ENCODE measurements at regions not wholly inside any gene's neighbourhood (a gene's known extent, or its start where the extent isn't known, plus 50 kb on each side); places are given as distances from the start of the nearest gene placed in this dataset.

GRCh38 chr2:144333143-144333555 lies 186.8 kb downstream of the ZEB2 start:
- no peak for DNase-seq

- DNase-seq: peak; percentile 68
Measured at GRCh38 chr2:144332356-144333142, 187.4 kb downstream of the ZEB2 start.

- no peak for DNase-seq
Measured at GRCh38 chr2:144331674-144332355, 188.1 kb downstream of the ZEB2 start.

GRCh38 chr2:144330951-144331673 lies 188.8 kb downstream of the ZEB2 start:
- no peak for DNase-seq

- no peak for DNase-seq
Measured at GRCh38 chr2:144329472-144329871, 190.4 kb downstream of the ZEB2 start.

- no peak for DNase-seq
Measured at GRCh38 chr2:144328938-144329337, 191.0 kb downstream of the ZEB2 start.

GRCh38 chr2:144326825-144327224 lies 193.1 kb downstream of the ZEB2 start:
- DNase-seq: no peak

GRCh38 chr2:144325086-144325485 lies 194.8 kb downstream of the ZEB2 start:
- DNase-seq: no peak

- no peak for DNase-seq
Measured at GRCh38 chr2:144324446-144325045, 195.4 kb downstream of the ZEB2 start.

- DNase-seq: no peak
Measured at GRCh38 chr2:144323946-144324345, 196.0 kb downstream of the ZEB2 start.

GRCh38 chr2:144322379-144322778 lies 197.5 kb downstream of the ZEB2 start:
- DNase-seq: no peak

- no peak for DNase-seq
Measured at GRCh38 chr2:144320491-144320890, 199.4 kb downstream of the ZEB2 start.

GRCh38 chr2:144317071-144317738 lies 202.7 kb downstream of the ZEB2 start:
- DNase-seq: no peak

- no peak for DNase-seq
Measured at GRCh38 chr2:144310889-144311608, 208.9 kb downstream of the ZEB2 start.

- no peak for DNase-seq
Measured at GRCh38 chr2:144310484-144310883, 209.4 kb downstream of the ZEB2 start.

GRCh38 chr2:144307711-144308110 lies 212.2 kb downstream of the ZEB2 start:
- DNase-seq: no peak

GRCh38 chr2:144304202-144304601 lies 215.7 kb downstream of the ZEB2 start:
- DNase-seq: no peak

- DNase-seq: no peak
Measured at GRCh38 chr2:144300632-144301031, 219.3 kb downstream of the ZEB2 start.

GRCh38 chr2:144290276-144290675 lies 229.6 kb downstream of the ZEB2 start:
- DNase-seq: no peak

GRCh38 chr2:144288438-144288837 lies 231.5 kb downstream of the ZEB2 start:
- DNase-seq: no peak

GRCh38 chr2:144285324-144285723 lies 234.6 kb downstream of the ZEB2 start:
- no peak for DNase-seq

GRCh38 chr2:144281476-144281875 lies 238.4 kb downstream of the ZEB2 start:
- DNase-seq: no peak
